HG03460 (cell line): ENCODE measurements at regions not wholly inside any gene's neighbourhood (a gene's known extent, or its start where the extent isn't known, plus 50 kb on each side); places are given as distances from the start of the nearest gene placed in this dataset.

Source experiments
- ATAC-seq: cut with Tn5 transposase; IDR thresholded peaks from one replicate; pipeline ENCODE4 v1.9.1; 2021; ENCODE audit not compliant: unreplicated experiment

GRCh38 chr18:77716282-77716681, 466.6 kb downstream of the GALR1 start:
- ATAC-seq, result no peak

GRCh38 chr18:77733292-77733903, 483.8 kb downstream of the GALR1 start:
- no peak for ATAC-seq

- no peak for ATAC-seq
Measured at GRCh38 chr18:77736842-77737241, 487.2 kb downstream of the GALR1 start.

- ATAC-seq, result no peak
Measured at GRCh38 chr18:77737405-77737804, 487.8 kb downstream of the GALR1 start.

- no peak for ATAC-seq
Measured at GRCh38 chr18:77749089-77749488, 499.4 kb downstream of the GALR1 start.

- no peak for ATAC-seq
Measured at GRCh38 chr18:77750006-77750405, 500.4 kb downstream of the GALR1 start.

- ATAC-seq, result no peak
Measured at GRCh38 chr18:77754475-77755044, 504.9 kb downstream of the GALR1 start.

- ATAC-seq, result no peak
Measured at GRCh38 chr18:77755187-77755586, 505.5 kb downstream of the GALR1 start.

- no peak for ATAC-seq
Measured at GRCh38 chr18:77761332-77761731, 511.7 kb downstream of the GALR1 start.

GRCh38 chr18:77762014-77762413, 512.4 kb downstream of the GALR1 start:
- no peak for ATAC-seq

GRCh38 chr18:77762642-77763041, 513.0 kb downstream of the GALR1 start:
- no peak for ATAC-seq

- no peak for ATAC-seq
Measured at GRCh38 chr18:77763530-77764145, 514.0 kb downstream of the GALR1 start.

- no peak for ATAC-seq
Measured at GRCh38 chr18:77765468-77765867, 515.8 kb downstream of the GALR1 start.

GRCh38 chr18:77766421-77766820, 516.8 kb downstream of the GALR1 start:
- ATAC-seq, result no peak

- ATAC-seq, result no peak
Measured at GRCh38 chr18:77772177-77772576, 522.5 kb downstream of the GALR1 start.

GRCh38 chr18:77776104-77776503, 526.5 kb downstream of the GALR1 start:
- no peak for ATAC-seq

- ATAC-seq, result no peak
Measured at GRCh38 chr18:77777163-77777562, 527.5 kb downstream of the GALR1 start.

GRCh38 chr18:77784759-77785379, 535.2 kb downstream of the GALR1 start:
- ATAC-seq, result no peak

GRCh38 chr18:77785415-77785975, 535.8 kb downstream of the GALR1 start:
- no peak for ATAC-seq

- no peak for ATAC-seq
Measured at GRCh38 chr18:77803024-77803423, 553.4 kb downstream of the GALR1 start.

GRCh38 chr18:77804382-77804781, 554.7 kb downstream of the GALR1 start:
- ATAC-seq, result no peak

GRCh38 chr18:77807650-77808049, 558.0 kb downstream of the GALR1 start:
- ATAC-seq, result no peak
